ENCODE measurements at regions not wholly inside any gene's neighbourhood (a gene's known extent, or its start where the extent isn't known, plus 50 kb on each side); places are given as distances from the start of the nearest gene placed in this dataset.

GRCh38 chr2:128803222-128803621 is 484.6 kb upstream of the HS6ST1 start (continued):
- no peak for TF ChIP-seq USF2 (IDR thresholded peaks at IDR 0.05; ENCODE audit: borderline replicate concordance, low read depth, low read length)
- no peak for TF ChIP-seq JUND (IDR thresholded peaks at IDR 0.05)
- no peak for TF ChIP-seq RFX5 (IDR thresholded peaks at IDR 0.05; ENCODE audit: low read length)
- TF ChIP-seq CHD2 (IDR thresholded peaks at IDR 0.05; ENCODE audit: low read length, partially characterized antibody): no peak
- no peak for TF ChIP-seq YY1 (IDR thresholded peaks at IDR 0.05; ENCODE audit: low read depth)
- TF ChIP-seq MAX (IDR thresholded peaks at IDR 0.05; ENCODE audit: low read depth): no peak
- no peak for TF ChIP-seq USF1 (IDR thresholded peaks at IDR 0.05; ENCODE audit: borderline replicate concordance, low read depth)

GRCh38 chr2:128805237-128805636 is 486.6 kb upstream of the HS6ST1 start:
- Histone ChIP-seq H3K4me1 (ENCODE audit: control insufficient read depth in 1 of 2, insufficient read depth in 2 of 2, low read depth in 1 of 2, low read length in 1 of 2) (no peaks in the 10 kb centered on the region), H3K36me3 (replicated peaks in 1 of 2; ENCODE audit: control insufficient read depth in 1 of 2, insufficient read depth in 2 of 2, low read length in 1 of 2) (no peaks in the 10 kb centered on the region), H3K9me2 (no peaks in the 10 kb centered on the region), H3K27me3 (ENCODE audit: insufficient read depth) (no peaks in the 10 kb centered on the region), H3K27ac (ENCODE audit: low read depth in 2 of 2, low read length in 1 of 2) (no peak overlapping the region), H2AFZ (ENCODE audit: low read depth) (no peak overlapping the region), H4K20me1 (ENCODE audit: insufficient read depth) (no peaks in the 10 kb centered on the region), H3K9ac (no peak overlapping the region), H3K79me2 (ENCODE audit: insufficient read depth) (no peaks in the 10 kb centered on the region), H3F3A (replicated peaks; ENCODE audit: insufficient read depth) (no peaks in the 10 kb centered on the region), H3K4me3 (ENCODE audit: low read depth in 2 of 2, low read length in 1 of 2) (no peak overlapping the region), H3K4me2 (no peak overlapping the region), H3K9me3 (no peaks in the 10 kb centered on the region)
- 15% methylated on average over 2 of the region's 2 CpGs for WGBS (ENCODE audit: low lambda C conversion rate)
- POLR2A ChIA-PET: no interaction called here
- DNase-seq: no peak
- CTCF ChIA-PET: no interaction called here
- TF ChIP-seq CHD2 (IDR thresholded peaks at IDR 0.05; ENCODE audit: low read length, partially characterized antibody) (no peak), USF2 (IDR thresholded peaks at IDR 0.05; ENCODE audit: borderline replicate concordance, low read depth, low read length) (no peak), MXI1 (IDR thresholded peaks at IDR 0.05; ENCODE audit: low read depth, low read length) (no peak), NRF1 (IDR thresholded peaks at IDR 0.05; ENCODE audit: low read depth, low read length) (no peak), TCF12 (IDR thresholded peaks at IDR 0.05) (no peak), MAX (IDR thresholded peaks at IDR 0.05; ENCODE audit: low read depth) (no peak), ZBTB33 (IDR thresholded peaks at IDR 0.05; ENCODE audit: borderline replicate concordance, low read depth) (no peak), TEAD4 (IDR thresholded peaks at IDR 0.05; ENCODE audit: borderline replicate concordance, insufficient read depth) (no peak), SMC3 (IDR thresholded peaks at IDR 0.05; ENCODE audit: low read depth, low read length) (no peak), YY1 (IDR thresholded peaks at IDR 0.05; ENCODE audit: low read depth) (no peak), RFX5 (IDR thresholded peaks at IDR 0.05; ENCODE audit: low read length) (no peak), MEF2A (IDR thresholded peaks at IDR 0.05; ENCODE audit: borderline replicate concordance, low read depth) (no peak), RAD21 (IDR thresholded peaks at IDR 0.05; ENCODE audit: low read length) (no peak), JUND (IDR thresholded peaks at IDR 0.05) (no peak), TAF1 (IDR thresholded peaks at IDR 0.05; ENCODE audit: borderline replicate concordance, low read depth, low read length) (no peak), CTCF (IDR thresholded peaks at IDR 0.05) (no peak), EZH2phosphoT487 (IDR thresholded peaks at IDR 0.05; ENCODE audit: borderline replicate concordance, low read depth) (no peak), GATA2 (CRISPR knock-in tag; IDR thresholded peaks at IDR 0.05) (no peak), RCOR1 (IDR thresholded peaks at IDR 0.05; ENCODE audit: low read length) (no peak)

All from SK-N-SH (cell line).